ENCODE measurements at regions not wholly inside any gene's neighbourhood (a gene's known extent, or its start where the extent isn't known, plus 50 kb on each side); places are given as distances from the start of the nearest gene placed in this dataset.

DNA sequence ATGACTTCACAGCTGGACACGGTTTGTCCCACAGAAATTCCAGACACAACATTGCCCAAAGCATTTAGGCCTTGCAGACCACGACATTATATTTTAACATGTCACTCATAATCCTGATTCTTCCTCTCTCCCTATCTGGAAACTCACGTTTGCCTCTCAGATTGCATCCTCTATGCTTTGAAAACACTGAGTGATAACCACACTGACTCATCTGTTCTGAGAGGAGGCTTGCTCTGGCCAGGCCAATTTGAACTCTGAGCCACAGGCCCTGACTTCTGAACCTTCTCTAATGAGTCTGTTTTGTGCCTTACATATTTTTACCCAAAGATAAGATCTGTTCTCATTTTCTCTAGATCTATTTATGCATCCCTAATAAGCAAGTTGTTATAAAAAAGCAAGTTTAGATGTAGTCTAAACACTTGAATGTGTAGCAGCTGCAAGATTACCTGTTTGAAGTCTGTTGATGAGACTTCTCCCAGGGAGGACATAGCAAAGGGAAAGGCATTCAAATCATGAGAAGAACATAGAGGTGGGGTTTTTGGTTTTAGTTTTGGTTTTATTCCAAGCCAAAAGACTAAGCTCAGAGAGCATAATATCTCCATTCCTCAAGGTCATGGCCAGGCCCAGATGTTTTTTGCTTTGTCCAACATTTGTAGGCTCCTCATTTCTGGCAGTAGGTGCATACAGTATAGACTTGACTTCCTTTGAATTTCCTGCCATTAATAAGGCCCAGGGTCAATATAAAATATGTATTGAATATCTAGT is 234.4 kb upstream of the LRTM1 start (continued):
- TF ChIP-seq TBP (optimal IDR thresholded peaks at IDR 0.05; ENCODE audit: low read depth, low read length), result no peak

- CTCF ChIA-PET (ENCODE audit: low intra/inter-chr PET ratio), result no interaction called here
- in situ Hi-C loops (cut with MboI) (no loop called here), intact Hi-C loops (cut with micrococcal nuclease) (no loop called here)
- no peaks in the 10 kb centered on the region for H3K9me3 ChIP-seq (replicated peaks; ENCODE audit: control insufficient read depth, insufficient read depth, low read depth, low read length)
- BruUV-seq (replicated peaks), result no TSS peak
- H4K20me1 ChIP-seq (replicated peaks; ENCODE audit: control insufficient read depth, insufficient read depth, low read length), result no peaks in the 10 kb centered on the region
- no peak overlapping the region for H3K4me3 ChIP-seq
- TF ChIP-seq ZBTB5 (IDR thresholded peaks at IDR 0.05) (no peak), RERE (CRISPR knock-in tag; IDR thresholded peaks at IDR 0.05; ENCODE audit: borderline replicate concordance) (no peak), ZNF274 (IDR thresholded peaks at IDR 0.05; ENCODE audit: borderline replicate concordance, low read depth, low read length) (no peak), BRD9 (IDR thresholded peaks at IDR 0.05; ENCODE audit: low read depth, partially characterized antibody) (no peak), ZNF764 (CRISPR knock-in tag; IDR thresholded peaks at IDR 0.05; ENCODE audit: low read depth) (no peak), HNRNPK (IDR thresholded peaks at IDR 0.05; ENCODE audit: low read depth, low read length, poor library complexity, severe bottlenecking) (no peak)
- TF ChIP-seq, protein P1, sequence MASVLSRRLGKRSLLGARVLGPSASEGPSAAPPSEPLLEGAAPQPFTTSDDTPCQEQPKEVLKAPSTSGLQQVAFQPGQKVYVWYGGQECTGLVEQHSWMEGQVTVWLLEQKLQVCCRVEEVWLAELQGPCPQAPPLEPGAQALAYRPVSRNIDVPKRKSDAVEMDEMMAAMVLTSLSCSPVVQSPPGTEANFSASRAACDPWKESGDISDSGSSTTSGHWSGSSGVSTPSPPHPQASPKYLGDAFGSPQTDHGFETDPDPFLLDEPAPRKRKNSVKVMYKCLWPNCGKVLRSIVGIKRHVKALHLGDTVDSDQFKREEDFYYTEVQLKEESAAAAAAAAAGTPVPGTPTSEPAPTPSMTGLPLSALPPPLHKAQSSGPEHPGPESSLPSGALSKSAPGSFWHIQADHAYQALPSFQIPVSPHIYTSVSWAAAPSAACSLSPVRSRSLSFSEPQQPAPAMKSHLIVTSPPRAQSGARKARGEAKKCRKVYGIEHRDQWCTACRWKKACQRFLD (CRISPR knock-in tag; IDR thresholded peaks at IDR 0.05), result no peak
- 0% methylated on average over 3 of the region's 3 CpGs for WGBS (ENCODE audit: insufficient coverage, low coverage, missing lambda C conversion rate)
- POLR2A ChIA-PET, result interaction anchor here (0.6 kb wide), 1 partner anchor 11 kb away, joined by 3 read pairs; no protein-coding TSS in a partner anchor
- H3K9me1 ChIP-seq (ENCODE audit: control insufficient read depth, insufficient read depth, low read length), result no peaks in the 10 kb centered on the region
- H3K9ac ChIP-seq (ENCODE audit: insufficient read depth in 1 of 2, low read depth in 2 of 2, low read length in 2 of 2), result no peak overlapping the region
- no peak for ATAC-seq
- H2AFZ ChIP-seq (ENCODE audit: low read depth, low read length), result no peak overlapping the region
- no peaks in the 10 kb centered on the region for H3K4me1 ChIP-seq (replicated peaks in 1 of 2; ENCODE audit: control insufficient read depth in 2 of 2, insufficient read depth in 2 of 2, low read length in 2 of 2)
- no peaks in the 10 kb centered on the region for H3K27me3 ChIP-seq (ENCODE audit: control insufficient read depth in 2 of 2, insufficient read depth in 2 of 2, low read length in 2 of 2)
- no peak for FAIRE-seq
- H3K79me2 ChIP-seq (ENCODE audit: control insufficient read depth, insufficient read depth, low read length), result no peaks in the 10 kb centered on the region
- DNase-seq (ENCODE audit: extremely low read depth in 1 of 4, low spot score in 3 of 4), result no peak
- no peak overlapping the region for H3K4me2 ChIP-seq (ENCODE audit: insufficient read depth, low read length)
- H3K36me3 ChIP-seq (ENCODE audit: control insufficient read depth, insufficient read depth, low read length), result no peaks in the 10 kb centered on the region
- H3K27ac ChIP-seq (ENCODE audit: extremely low read depth, low read depth, low read length), result no peak overlapping the region
Measured at GRCh38 chr3:55161231-55161630, 233.4 kb upstream of the LRTM1 start.
